PC-3 (cell line): ENCODE measurements at regions not wholly inside any gene's neighbourhood (a gene's known extent, or its start where the extent isn't known, plus 50 kb on each side); places are given as distances from the start of the nearest gene placed in this dataset.
A peak's percentile ranks its signal among the peaks of the same experiment; 100 is the strongest.
"Not testable (repeated sequence)": the region's sequence is repeated elsewhere in the genome, so short reads cannot be mapped to it uniquely, and the experiment has no call there.

Experiments used
- ATAC-seq: fragments of 200-7000 bp; cut with Tn5 transposase; 2 replicates; pipeline ENCODE4 v1.9.1; 2020; ENCODE audit warnings: mild to moderate bottlenecking, moderate library complexity
- BruUV-seq: library from RNA; stranded (reverse); fragments of 400-500 nt; replicated peaks from 2 replicates; lab custom pipeline; 2021; lab: Mats Ljungman, UMichigan
- CTCF ChIA-PET: fragments of 300-600 bp; sonication (Branson Sonifier 250); formaldehyde crosslinking; loops from one replicate; lab custom pipeline; 2022; ENCODE audit warnings: antibody characterized with exemption; lab: Charles Lee
- POLR2A ChIA-PET: fragments of 300-600 bp; sonication (Branson Sonifier 250); formaldehyde crosslinking; loops from one replicate; lab custom pipeline; 2022; ENCODE audit warnings: antibody characterized with exemption; ENCODE audit not compliant: unreplicated experiment; lab: Charles Lee
- DNase-seq: peaks from one replicate; pipeline ENCODE4 v3.0.0-alpha.2; 2015
- H2AFZ ChIP-seq: fragments of 300-600 bp; sonication (generic); 2 replicates; pipeline ENCODE4 v1.6.0; 2016; ENCODE audit warnings: antibody characterized with exemption, low read length
- H3F3A ChIP-seq: fragments of 300-600 bp; sonication (generic); one replicate; pipeline ENCODE4 v1.6.0; 2017; ENCODE audit warnings: antibody characterized with exemption, low read length, control low read depth, mild to moderate bottlenecking; ENCODE audit not compliant: unreplicated experiment
- H3K27ac ChIP-seq: fragments of 300-600 bp; sonication (generic); 2 replicates; pipeline ENCODE4 v1.5.1; 2016; ENCODE audit warnings: mild to moderate bottlenecking, low read length
- H3K27me3 ChIP-seq: fragments of 300-600 bp; sonication (generic); 2 replicates; pipeline ENCODE4 v1.6.1; 2016; ENCODE audit warnings: low read length, mixed read lengths
- H3K36me3 ChIP-seq: fragments of 300-600 bp; sonication (generic); 2 replicates; pipeline ENCODE4 v1.6.1; 2016; ENCODE audit warnings: low read depth, mixed run types, low read length, mixed read lengths
- H3K4me1 ChIP-seq: fragments of 300-600 bp; sonication (generic); 2 replicates; pipeline ENCODE4 v1.5.1; 2016; ENCODE audit warnings: low read length; ENCODE audit not compliant: insufficient read depth
- H3K4me2 ChIP-seq: fragments of 300-600 bp; sonication (generic); 2 replicates; pipeline ENCODE4 v1.6.0; 2016; ENCODE audit warnings: low read length
- H3K4me3 ChIP-seq: fragments of 300-600 bp; sonication (generic); 2 replicates; pipeline ENCODE4 v1.5.1; 2016; ENCODE audit warnings: mild to moderate bottlenecking, low read length, mixed read lengths
- H3K79me2 ChIP-seq: fragments of 300-600 bp; sonication (generic); 2 replicates; pipeline ENCODE4 v1.6.1; 2017; ENCODE audit warnings: low read length, mixed read lengths
- H3K9ac ChIP-seq: fragments of 300-600 bp; sonication (generic); 2 replicates; pipeline ENCODE4 v1.6.0; 2016; ENCODE audit warnings: mild to moderate bottlenecking, low read length
- H3K9me2 ChIP-seq: fragments of 300-600 bp; sonication (generic); replicated peaks from 2 replicates; pipeline ENCODE4 v1.6.1; 2016; ENCODE audit warnings: mixed run types, low read length, mixed read lengths
- H3K9me3 ChIP-seq: fragments of 300-600 bp; sonication (generic); 2 replicates; pipeline ENCODE4 v1.6.1; 2016; ENCODE audit warnings: low read length, mixed read lengths
- H4K20me1 ChIP-seq: fragments of 300-600 bp; sonication (generic); 2 replicates; pipeline ENCODE4 v1.6.1; 2016; ENCODE audit warnings: low read length, mixed read lengths
- EZH2 ChIP-seq: fragments of 300-600 bp; sonication (generic); IDR thresholded peaks from one replicate; pipeline ENCODE4 v1.6.1; 2017; ENCODE audit warnings: antibody characterized with exemption, mild to moderate bottlenecking, low read length; ENCODE audit not compliant: unreplicated experiment
- EZH2phosphoT487 ChIP-seq: fragments of 300-600 bp; sonication (generic); IDR thresholded peaks from 2 replicates; pipeline ENCODE4 v1.6.1; 2018; ENCODE audit warnings: mild to moderate bottlenecking, antibody characterized with exemption, low read length, borderline replicate concordance
- intact Hi-C: fragments of 100-400 bp; cut with micrococcal nuclease; formaldehyde crosslinking; loops from 2 replicates; pipeline ENCODE4 v1.9.0; 2023
- TF ChIP-seq, protein P1 (sequence below): fragments of 300-600 bp; sonication (generic); conservative IDR thresholded peaks from 2 replicates; pipeline ENCODE4 v1.5.1; 2017; ENCODE audit warnings: antibody characterized with exemption, low read depth, mild to moderate bottlenecking, low read length

DNA sequence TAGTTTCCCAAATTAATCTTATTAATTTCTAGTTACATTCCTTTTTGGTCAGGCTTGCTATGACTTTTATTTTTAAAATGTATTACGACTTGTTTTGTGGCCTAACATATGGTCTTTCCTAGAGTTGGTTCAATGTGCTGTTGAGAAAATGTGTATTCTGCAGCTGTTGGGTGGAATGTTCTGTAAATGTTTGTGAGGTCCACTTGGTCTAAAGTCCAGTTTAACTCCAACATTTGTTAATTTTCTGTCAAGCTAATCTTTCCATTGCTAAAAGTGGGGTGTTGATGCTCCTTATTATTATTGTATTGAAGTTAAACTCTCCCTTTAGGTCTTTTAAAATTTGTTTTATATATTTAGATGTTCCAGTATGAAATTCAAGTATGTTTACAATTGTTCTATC, 1010.8 kb upstream of the EDIL3 start:
- Histone ChIP-seq H3K4me2 (no peak overlapping the region), H4K20me1 (no peaks in the 10 kb centered on the region), H3K27ac (no peak overlapping the region), H3F3A (no peaks in the 10 kb centered on the region), H3K4me1 (no peaks in the 10 kb centered on the region), H3K27me3 (peaks cover 43% of the 10 kb centered on the region), H3K9ac (no peak overlapping the region), H3K4me3 (no peak overlapping the region), H3K9me3 (no peaks in the 10 kb centered on the region), H3K36me3 (no peaks in the 10 kb centered on the region), H3K79me2 (no peaks in the 10 kb centered on the region), H3K9me2 (no peaks in the 10 kb centered on the region), H2AFZ (no peak overlapping the region)
- POLR2A ChIA-PET, result interaction anchor here (0.6 kb wide), 1 partner anchor 715 kb away, joined by 7 read pairs; no protein-coding TSS in a partner anchor
- CTCF ChIA-PET, result no interaction called here
- no peak for DNase-seq
- ATAC-seq, result no peak
- BruUV-seq, result no TSS peak
- intact Hi-C loops, result no loop called here
- TF ChIP-seq, protein P1, sequence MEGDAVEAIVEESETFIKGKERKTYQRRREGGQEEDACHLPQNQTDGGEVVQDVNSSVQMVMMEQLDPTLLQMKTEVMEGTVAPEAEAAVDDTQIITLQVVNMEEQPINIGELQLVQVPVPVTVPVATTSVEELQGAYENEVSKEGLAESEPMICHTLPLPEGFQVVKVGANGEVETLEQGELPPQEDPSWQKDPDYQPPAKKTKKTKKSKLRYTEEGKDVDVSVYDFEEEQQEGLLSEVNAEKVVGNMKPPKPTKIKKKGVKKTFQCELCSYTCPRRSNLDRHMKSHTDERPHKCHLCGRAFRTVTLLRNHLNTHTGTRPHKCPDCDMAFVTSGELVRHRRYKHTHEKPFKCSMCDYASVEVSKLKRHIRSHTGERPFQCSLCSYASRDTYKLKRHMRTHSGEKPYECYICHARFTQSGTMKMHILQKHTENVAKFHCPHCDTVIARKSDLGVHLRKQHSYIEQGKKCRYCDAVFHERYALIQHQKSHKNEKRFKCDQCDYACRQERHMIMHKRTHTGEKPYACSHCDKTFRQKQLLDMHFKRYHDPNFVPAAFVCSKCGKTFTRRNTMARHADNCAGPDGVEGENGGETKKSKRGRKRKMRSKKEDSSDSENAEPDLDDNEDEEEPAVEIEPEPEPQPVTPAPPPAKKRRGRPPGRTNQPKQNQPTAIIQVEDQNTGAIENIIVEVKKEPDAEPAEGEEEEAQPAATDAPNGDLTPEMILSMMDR, result no peak
- TF ChIP-seq EZH2, result no peak
- TF ChIP-seq EZH2phosphoT487, result no peak

DNA sequence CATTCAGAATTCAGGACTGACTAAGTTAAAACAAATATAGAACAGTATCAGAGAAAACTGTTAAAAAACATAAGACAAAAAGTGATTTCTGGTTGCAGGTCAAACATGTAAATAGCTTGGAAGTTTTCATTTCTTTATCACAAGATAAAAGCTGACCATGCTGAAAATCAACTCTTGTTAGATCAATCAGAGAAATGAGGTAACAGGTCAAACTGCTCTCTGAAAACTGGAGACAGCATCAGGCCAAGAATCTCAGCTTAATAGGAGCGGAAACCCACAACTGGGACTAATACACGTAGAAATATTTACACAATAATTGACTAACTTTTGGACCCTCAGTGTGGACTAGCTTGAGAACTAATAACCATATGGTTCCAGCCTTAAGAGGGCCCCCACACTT, 1012.8 kb upstream of the EDIL3 start:
- no TSS peak for BruUV-seq
- Histone ChIP-seq H3F3A (no peaks in the 10 kb centered on the region), H4K20me1 (no peaks in the 10 kb centered on the region), H3K4me2 (no peak overlapping the region), H3K36me3 (no peaks in the 10 kb centered on the region), H3K4me3 (no peak overlapping the region), H3K4me1 (no peaks in the 10 kb centered on the region), H3K27ac (no peak overlapping the region), H3K9me2 (no peaks in the 10 kb centered on the region), H3K79me2 (no peaks in the 10 kb centered on the region), H3K27me3 (peaks cover 38% of the 10 kb centered on the region), H3K9me3 (no peaks in the 10 kb centered on the region), H3K9ac (no peak overlapping the region), H2AFZ (no peak overlapping the region)
- POLR2A ChIA-PET, result no interaction called here
- CTCF ChIA-PET, result no interaction called here
- no peak for TF ChIP-seq EZH2
- TF ChIP-seq, protein P1, result no peak
- TF ChIP-seq EZH2phosphoT487, result no peak
- intact Hi-C loops, result no loop called here
- ATAC-seq, result no peak
- DNase-seq, result no peak

DNA sequence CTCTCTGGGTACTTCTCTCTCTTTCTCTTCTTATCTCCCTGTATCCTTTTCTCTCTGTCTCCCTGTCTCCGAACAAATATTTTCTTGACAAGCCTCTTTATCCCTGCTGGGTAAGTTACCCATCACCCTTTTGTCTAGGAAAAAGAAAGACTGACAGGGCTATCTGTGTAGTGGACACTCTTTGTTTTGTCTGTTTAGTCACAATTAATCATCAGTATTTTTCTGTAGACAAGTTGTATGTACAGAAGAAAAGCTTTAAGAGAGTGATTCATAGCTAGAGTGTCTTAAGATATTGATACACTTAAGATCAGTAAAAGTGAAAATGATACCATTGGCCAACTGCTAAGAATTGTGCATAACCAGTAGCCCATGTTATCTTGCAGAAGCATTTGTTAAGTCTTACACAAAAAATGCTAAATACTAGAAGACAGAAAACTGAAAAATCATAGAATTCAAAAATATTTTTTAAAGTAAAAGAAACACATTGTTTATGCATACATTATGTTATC, 1043.8 kb upstream of the EDIL3 start:
- Histone ChIP-seq H3K4me3 (no peak overlapping the region), H3K9ac (no peak overlapping the region), H3K79me2 (no peaks in the 10 kb centered on the region), H3K27ac (no peak overlapping the region), H3K36me3 (no peaks in the 10 kb centered on the region), H4K20me1 (no peaks in the 10 kb centered on the region), H3K4me1 (no peaks in the 10 kb centered on the region), H2AFZ (no peak overlapping the region), H3K9me3 (no peaks in the 10 kb centered on the region), H3K4me2 (no peak overlapping the region), H3K27me3 (0 out of 2 replicates have a peak, but pooled peaks cover 4% of the 10 kb centered on the region), H3F3A (no peaks in the 10 kb centered on the region), H3K9me2 (no peaks in the 10 kb centered on the region)
- intact Hi-C loops, result no loop called here
- ChIA-PET CTCF (interaction anchor here (0.7 kb wide), 1 partner anchor 576 kb away, joined by 3 read pairs; no protein-coding TSS in a partner anchor), POLR2A (no interaction called here)
- TF ChIP-seq EZH2 (no peak), EZH2phosphoT487 (no peak)
- TF ChIP-seq, protein P1, result no peak
- ATAC-seq (peak; percentile 96), DNase-seq (peak; percentile 55)
- BruUV-seq, result no TSS peak

DNA sequence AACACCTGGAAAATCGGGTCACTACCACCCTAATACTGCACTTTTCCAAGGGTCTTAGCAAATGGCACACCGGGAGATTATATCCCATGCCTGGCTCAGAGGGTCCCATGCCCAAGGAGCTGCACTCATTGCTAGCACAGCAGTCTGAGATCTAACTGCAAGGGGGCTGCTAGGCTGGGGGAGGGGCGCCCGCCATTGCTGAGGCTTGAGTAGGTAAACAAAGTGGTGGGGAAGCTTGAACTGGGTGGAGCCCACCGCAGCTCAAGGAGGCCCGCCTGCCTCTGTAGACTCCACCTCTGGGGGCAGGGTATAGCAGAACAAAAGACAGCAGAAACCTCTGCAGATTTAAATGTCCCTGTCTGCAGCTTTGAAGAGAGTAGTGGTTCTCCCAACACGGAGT, 1047.0 kb upstream of the EDIL3 start:
- DNase-seq, H2AFZ ChIP-seq, H3K4me1 ChIP-seq, ATAC-seq, BruUV-seq, H3K4me2 ChIP-seq, H3K9me2 ChIP-seq, POLR2A ChIA-PET, H3K9me3 ChIP-seq, H3K4me3 ChIP-seq, H3K79me2 ChIP-seq, CTCF ChIA-PET, H3K36me3 ChIP-seq, H3F3A ChIP-seq, H3K9ac ChIP-seq, H3K27ac ChIP-seq, H3K27me3 ChIP-seq, intact Hi-C loops, H4K20me1 ChIP-seq: not testable (repeated sequence)
